ENCODE measurements at regions not wholly inside any gene's neighbourhood (a gene's known extent, or its start where the extent isn't known, plus 50 kb on each side); places are given as distances from the start of the nearest gene placed in this dataset.

DNA sequence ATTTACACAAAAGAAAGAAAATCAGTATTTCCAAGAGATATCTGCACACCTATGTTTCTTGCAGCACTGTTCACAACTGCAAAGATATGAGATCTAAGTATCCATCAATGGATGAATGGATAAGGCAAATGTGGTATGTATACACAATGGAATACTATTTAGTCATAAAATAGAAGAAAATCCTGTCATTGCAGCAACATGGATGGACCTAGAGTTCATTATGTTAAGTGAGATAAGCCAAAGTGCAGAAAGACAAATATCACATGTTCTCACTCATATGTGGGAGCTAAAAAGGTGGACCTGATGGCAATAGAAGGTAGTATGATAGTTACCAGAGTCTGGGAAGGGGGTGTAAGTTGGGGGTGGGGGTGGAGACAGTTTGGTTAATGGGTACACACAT, 1171.6 kb downstream of the SORCS1 start:
- Histone ChIP-seq H3K27ac (no peak overlapping the region), H3K27me3 (no peaks in the 10 kb centered on the region), H3K9me3 (no peaks in the 10 kb centered on the region), H3K36me3 (no peaks in the 10 kb centered on the region), H3K4me3 (no peak overlapping the region), H3K4me1 (no peaks in the 10 kb centered on the region)
- TF ChIP-seq, protein P1, sequence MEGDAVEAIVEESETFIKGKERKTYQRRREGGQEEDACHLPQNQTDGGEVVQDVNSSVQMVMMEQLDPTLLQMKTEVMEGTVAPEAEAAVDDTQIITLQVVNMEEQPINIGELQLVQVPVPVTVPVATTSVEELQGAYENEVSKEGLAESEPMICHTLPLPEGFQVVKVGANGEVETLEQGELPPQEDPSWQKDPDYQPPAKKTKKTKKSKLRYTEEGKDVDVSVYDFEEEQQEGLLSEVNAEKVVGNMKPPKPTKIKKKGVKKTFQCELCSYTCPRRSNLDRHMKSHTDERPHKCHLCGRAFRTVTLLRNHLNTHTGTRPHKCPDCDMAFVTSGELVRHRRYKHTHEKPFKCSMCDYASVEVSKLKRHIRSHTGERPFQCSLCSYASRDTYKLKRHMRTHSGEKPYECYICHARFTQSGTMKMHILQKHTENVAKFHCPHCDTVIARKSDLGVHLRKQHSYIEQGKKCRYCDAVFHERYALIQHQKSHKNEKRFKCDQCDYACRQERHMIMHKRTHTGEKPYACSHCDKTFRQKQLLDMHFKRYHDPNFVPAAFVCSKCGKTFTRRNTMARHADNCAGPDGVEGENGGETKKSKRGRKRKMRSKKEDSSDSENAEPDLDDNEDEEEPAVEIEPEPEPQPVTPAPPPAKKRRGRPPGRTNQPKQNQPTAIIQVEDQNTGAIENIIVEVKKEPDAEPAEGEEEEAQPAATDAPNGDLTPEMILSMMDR (IDR thresholded peaks at IDR 0.05), result no peak
- DNase-seq (no peak), ATAC-seq (no peak), FAIRE-seq (no peak)
- intact Hi-C loops (cut with DNase I), result no loop called here

- TF ChIP-seq, protein P1 (IDR thresholded peaks at IDR 0.05), result no peak
- DNase-seq, result no peak
- Histone ChIP-seq H3K4me3 (no peak overlapping the region), H3K27me3 (no peaks in the 10 kb centered on the region), H3K4me1 (no peaks in the 10 kb centered on the region), H3K9me3 (no peaks in the 10 kb centered on the region), H3K36me3 (no peaks in the 10 kb centered on the region), H3K27ac (no peak overlapping the region)
- no peak for ATAC-seq
- no peak for FAIRE-seq
- 73 to 80% methylated on average over 2 of the region's 2 CpGs for WGBS, 2 donors
- intact Hi-C loops (cut with DNase I), result no loop called here
Observed at GRCh38 chr10:105990529-105990928, 1174.0 kb downstream of the SORCS1 start.

DNA sequence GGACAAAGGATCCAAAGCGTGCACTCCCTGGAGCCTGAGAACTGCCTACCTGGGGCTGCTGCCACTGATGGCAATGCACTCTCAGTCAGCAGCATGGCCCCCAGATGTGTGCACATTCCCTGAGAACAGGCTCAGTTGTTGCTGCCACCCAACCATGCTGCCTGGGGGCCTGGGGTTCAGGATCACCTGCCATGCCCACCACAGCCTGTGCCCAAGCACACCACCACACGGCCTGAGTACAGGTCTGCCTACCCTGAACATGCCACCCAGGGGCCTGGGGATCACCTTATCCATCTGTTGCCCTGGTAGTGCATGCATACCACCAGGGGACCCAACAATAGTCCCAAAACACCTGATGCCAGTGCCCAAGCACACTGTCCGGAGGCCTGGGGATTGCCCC, 1174.5 kb downstream of the SORCS1 start:
- H3K36me3 ChIP-seq, result no peaks in the 10 kb centered on the region
- no peaks in the 10 kb centered on the region for H3K27me3 ChIP-seq
- WGBS, 2 donors, result 83 to 96% methylated on average over 3 of the region's 3 CpGs
- H3K27ac ChIP-seq, result no peak overlapping the region
- no peaks in the 10 kb centered on the region for H3K4me1 ChIP-seq
- TF ChIP-seq, protein P1 (IDR thresholded peaks at IDR 0.05), result no peak
- no peak overlapping the region for H3K4me3 ChIP-seq
- FAIRE-seq, result no peak
- ATAC-seq, result no peak
- H3K9me3 ChIP-seq, result no peaks in the 10 kb centered on the region
- peak in 1 of 6 donors; percentile 34 for DNase-seq
- intact Hi-C loops (cut with DNase I), result no loop called here

- ATAC-seq, result no peak
- H3K27me3 ChIP-seq, result no peaks in the 10 kb centered on the region
- TF ChIP-seq, protein P1 (IDR thresholded peaks at IDR 0.05), result no peak
- no peak for FAIRE-seq
- no peak overlapping the region for H3K4me3 ChIP-seq
- DNase-seq, result no peak
- no peak overlapping the region for H3K27ac ChIP-seq
- WGBS, 2 donors, result 33 to 41% methylated on average over 1 of the region's 1 CpG
- intact Hi-C loops (cut with DNase I), result no loop called here
- no peaks in the 10 kb centered on the region for H3K36me3 ChIP-seq
- H3K4me1 ChIP-seq, result no peaks in the 10 kb centered on the region
- H3K9me3 ChIP-seq, result no peaks in the 10 kb centered on the region
Observed at GRCh38 chr10:105988848-105989247, 1175.7 kb downstream of the SORCS1 start.

DNA sequence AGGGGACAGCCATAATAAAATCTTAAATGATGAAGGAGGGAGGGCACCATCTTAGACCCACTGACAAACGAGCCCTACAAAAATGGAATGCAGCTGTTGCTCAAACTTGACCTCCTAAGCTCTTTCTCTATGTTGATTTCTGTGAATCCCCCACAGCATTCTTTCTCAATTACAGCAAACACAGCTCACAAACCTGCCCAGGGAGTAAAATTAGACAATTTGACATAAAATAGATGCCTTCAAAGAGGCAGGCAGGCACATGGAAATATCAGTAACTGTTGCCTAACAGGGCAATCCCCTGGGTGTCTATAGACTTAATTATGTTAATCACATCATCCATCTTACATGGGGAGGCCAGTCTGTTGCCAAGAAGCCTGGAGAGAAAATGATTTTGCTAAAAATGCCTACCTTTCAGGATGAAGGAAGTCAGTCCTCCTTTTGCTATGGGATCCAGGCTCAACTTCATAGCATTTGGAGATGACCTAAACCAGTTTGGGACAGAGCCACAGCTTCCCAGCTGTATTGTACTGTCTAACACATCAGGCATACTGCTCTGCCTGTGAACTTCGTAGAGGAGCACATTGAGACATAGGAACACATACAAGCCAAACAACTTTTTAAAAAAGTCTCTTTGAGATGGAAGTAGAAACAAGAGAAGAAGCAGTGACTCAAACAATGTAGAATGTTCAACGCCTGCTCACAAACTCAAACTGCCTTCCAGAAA, 1177.4 kb downstream of the SORCS1 start:
- Histone ChIP-seq H3K9me3 (no peaks in the 10 kb centered on the region), H3K27ac (no peak overlapping the region), H3K36me3 (no peaks in the 10 kb centered on the region), H3K27me3 (no peaks in the 10 kb centered on the region), H3K4me1 (no peaks in the 10 kb centered on the region), H3K4me3 (no peak overlapping the region)
- WGBS, 2 donors, result 59 to 67% methylated on average over 3 of the region's 3 CpGs
- ATAC-seq (no peak), DNase-seq (no peak), FAIRE-seq (no peak)
- TF ChIP-seq, protein P1 (IDR thresholded peaks at IDR 0.05), result no peak
- intact Hi-C loops (cut with DNase I), result no loop called here
